ENCODE measurements at regions not wholly inside any gene's neighbourhood (a gene's known extent, or its start where the extent isn't known, plus 50 kb on each side); places are given as distances from the start of the nearest gene placed in this dataset.
A peak's percentile ranks its signal among the peaks of the same experiment; 100 is the strongest.

GRCh38 chr7:131109011-131109758 lies 218.5 kb upstream of the MKLN1 start:
- Histone ChIP-seq H3K9me3 (ENCODE audit: control insufficient read depth, insufficient read depth, low read length) (no peaks in the 10 kb centered on the region), H3K36me3 (ENCODE audit: control insufficient read depth, insufficient read depth, low read length) (no peaks in the 10 kb centered on the region), H3K4me3 (ENCODE audit: low read depth, low read length) (peak overlapping the region; percentile 39), H3K4me1 (ENCODE audit: control insufficient read depth, insufficient read depth, low read length) (peaks cover 31% of the 10 kb centered on the region), H3K27ac (ENCODE audit: low read depth, low read length) (no peak overlapping the region), H3K27me3 (ENCODE audit: control insufficient read depth, insufficient read depth, low read length) (peaks cover 20% of the 10 kb centered on the region)
- DNase-seq (ENCODE audit: low read depth in 4 of 6, low spot score in 6 of 6): no peak
- 47% methylated on average over 4 of the region's 6 CpGs for WGBS (ENCODE audit: insufficient coverage)

- Histone ChIP-seq H3K4me3 (ENCODE audit: low read depth, low read length) (peak overlapping the region; percentile 39), H3K36me3 (ENCODE audit: control insufficient read depth, insufficient read depth, low read length) (no peaks in the 10 kb centered on the region), H3K9me3 (ENCODE audit: control insufficient read depth, insufficient read depth, low read length) (no peaks in the 10 kb centered on the region), H3K4me1 (ENCODE audit: control insufficient read depth, insufficient read depth, low read length) (peaks cover 31% of the 10 kb centered on the region), H3K27ac (ENCODE audit: low read depth, low read length) (no peak overlapping the region), H3K27me3 (ENCODE audit: control insufficient read depth, insufficient read depth, low read length) (peaks cover 20% of the 10 kb centered on the region)
- peak in 3 of 6 donors; percentile 35 to 80 (median 76) for DNase-seq (ENCODE audit: low read depth in 4 of 6, low spot score in 6 of 6)
- 1% methylated on average over 31 of the region's 37 CpGs for WGBS (ENCODE audit: insufficient coverage)
Measured at GRCh38 chr7:131109759-131110296, 217.8 kb upstream of the MKLN1 start.

- DNase-seq (ENCODE audit: low read depth in 4 of 6, low spot score in 6 of 6): peak in 2 of 6 donors; percentile 11 to 29
- H3K36me3 ChIP-seq (ENCODE audit: control insufficient read depth, insufficient read depth, low read length): no peaks in the 10 kb centered on the region
- peaks cover 28% of the 10 kb centered on the region for H3K4me1 ChIP-seq (ENCODE audit: control insufficient read depth, insufficient read depth, low read length)
- peak overlapping the region; percentile 39 for H3K4me3 ChIP-seq (ENCODE audit: low read depth, low read length)
- 4% methylated on average over 6 of the region's 12 CpGs for WGBS (ENCODE audit: insufficient coverage)
- no peak overlapping the region for H3K27ac ChIP-seq (ENCODE audit: low read depth, low read length)
- H3K27me3 ChIP-seq (ENCODE audit: control insufficient read depth, insufficient read depth, low read length): peaks cover 20% of the 10 kb centered on the region
- no peaks in the 10 kb centered on the region for H3K9me3 ChIP-seq (ENCODE audit: control insufficient read depth, insufficient read depth, low read length)
Measured at GRCh38 chr7:131110297-131111080, 217.2 kb upstream of the MKLN1 start.

- Histone ChIP-seq H3K4me1 (ENCODE audit: control insufficient read depth, insufficient read depth, low read length) (peaks cover 27% of the 10 kb centered on the region), H3K27me3 (ENCODE audit: control insufficient read depth, insufficient read depth, low read length) (peaks cover 20% of the 10 kb centered on the region), H3K9me3 (ENCODE audit: control insufficient read depth, insufficient read depth, low read length) (no peaks in the 10 kb centered on the region), H3K36me3 (ENCODE audit: control insufficient read depth, insufficient read depth, low read length) (no peaks in the 10 kb centered on the region), H3K27ac (ENCODE audit: low read depth, low read length) (no peak overlapping the region), H3K4me3 (ENCODE audit: low read depth, low read length) (no peak overlapping the region)
- 67% methylated on average over 1 of the region's 6 CpGs for WGBS (ENCODE audit: insufficient coverage)
- peak in 4 of 6 donors; percentile 17 to 79 (median 28) for DNase-seq (ENCODE audit: low read depth in 4 of 6, low spot score in 6 of 6)
Measured at GRCh38 chr7:131111081-131111576, 216.5 kb upstream of the MKLN1 start.

GRCh38 chr7:131111792-131112191 lies 215.9 kb upstream of the MKLN1 start:
- no peak overlapping the region for H3K27ac ChIP-seq (ENCODE audit: low read depth, low read length)
- no peak for DNase-seq (ENCODE audit: low read depth in 4 of 6, low spot score in 6 of 6)
- no peaks in the 10 kb centered on the region for H3K9me3 ChIP-seq (ENCODE audit: control insufficient read depth, insufficient read depth, low read length)
- peaks cover 20% of the 10 kb centered on the region for H3K27me3 ChIP-seq (ENCODE audit: control insufficient read depth, insufficient read depth, low read length)
- peaks cover 22% of the 10 kb centered on the region for H3K4me1 ChIP-seq (ENCODE audit: control insufficient read depth, insufficient read depth, low read length)
- no peak overlapping the region for H3K4me3 ChIP-seq (ENCODE audit: low read depth, low read length)
- no peaks in the 10 kb centered on the region for H3K36me3 ChIP-seq (ENCODE audit: control insufficient read depth, insufficient read depth, low read length)
- no CpG with 5 or more reads among the region's 3 CpGs for WGBS (ENCODE audit: insufficient coverage)

- DNase-seq (ENCODE audit: low read depth in 4 of 6, low spot score in 6 of 6): no peak
- no CpG with 5 or more reads among the region's 1 CpG for WGBS (ENCODE audit: insufficient coverage)
- Histone ChIP-seq H3K27ac (ENCODE audit: low read depth, low read length) (no peak overlapping the region), H3K27me3 (ENCODE audit: control insufficient read depth, insufficient read depth, low read length) (peaks cover 20% of the 10 kb centered on the region), H3K4me3 (ENCODE audit: low read depth, low read length) (no peak overlapping the region), H3K4me1 (ENCODE audit: control insufficient read depth, insufficient read depth, low read length) (peaks cover 20% of the 10 kb centered on the region), H3K36me3 (ENCODE audit: control insufficient read depth, insufficient read depth, low read length) (no peaks in the 10 kb centered on the region), H3K9me3 (ENCODE audit: control insufficient read depth, insufficient read depth, low read length) (no peaks in the 10 kb centered on the region)
Measured at GRCh38 chr7:131112431-131112830, 215.2 kb upstream of the MKLN1 start.

- H3K4me3 ChIP-seq (ENCODE audit: low read depth, low read length): no peak overlapping the region
- WGBS (ENCODE audit: insufficient coverage): 81% methylated on average over 5 of the region's 5 CpGs
- peaks cover 5% of the 10 kb centered on the region for H3K27me3 ChIP-seq (ENCODE audit: control insufficient read depth, insufficient read depth, low read length)
- H3K36me3 ChIP-seq (ENCODE audit: control insufficient read depth, insufficient read depth, low read length): no peaks in the 10 kb centered on the region
- peaks cover 4% of the 10 kb centered on the region for H3K4me1 ChIP-seq (ENCODE audit: control insufficient read depth, insufficient read depth, low read length)
- H3K9me3 ChIP-seq (ENCODE audit: control insufficient read depth, insufficient read depth, low read length): peaks cover 7% of the 10 kb centered on the region
- no peak for DNase-seq (ENCODE audit: low read depth in 4 of 6, low spot score in 6 of 6)
- no peak overlapping the region for H3K27ac ChIP-seq (ENCODE audit: low read depth, low read length)
Measured at GRCh38 chr7:131115340-131115739, 212.3 kb upstream of the MKLN1 start.

GRCh38 chr7:131117439-131117838 lies 210.2 kb upstream of the MKLN1 start:
- no peaks in the 10 kb centered on the region for H3K36me3 ChIP-seq (ENCODE audit: control insufficient read depth, insufficient read depth, low read length)
- no peak for DNase-seq (ENCODE audit: low read depth in 4 of 6, low spot score in 6 of 6)
- no peak overlapping the region for H3K27ac ChIP-seq (ENCODE audit: low read depth, low read length)
- WGBS (ENCODE audit: insufficient coverage): no CpG with 5 or more reads among the region's 1 CpG
- H3K4me3 ChIP-seq (ENCODE audit: low read depth, low read length): no peak overlapping the region
- H3K27me3 ChIP-seq (ENCODE audit: control insufficient read depth, insufficient read depth, low read length): no peaks in the 10 kb centered on the region
- peaks cover 7% of the 10 kb centered on the region for H3K9me3 ChIP-seq (ENCODE audit: control insufficient read depth, insufficient read depth, low read length)
- no peaks in the 10 kb centered on the region for H3K4me1 ChIP-seq (ENCODE audit: control insufficient read depth, insufficient read depth, low read length)

GRCh38 chr7:131119381-131119780 lies 208.3 kb upstream of the MKLN1 start:
- no peak for DNase-seq (ENCODE audit: low read depth in 4 of 6, low spot score in 6 of 6)
- Histone ChIP-seq H3K4me3 (ENCODE audit: low read depth, low read length) (no peak overlapping the region), H3K4me1 (ENCODE audit: control insufficient read depth, insufficient read depth, low read length) (no peaks in the 10 kb centered on the region), H3K36me3 (ENCODE audit: control insufficient read depth, insufficient read depth, low read length) (no peaks in the 10 kb centered on the region), H3K9me3 (ENCODE audit: control insufficient read depth, insufficient read depth, low read length) (peaks cover 7% of the 10 kb centered on the region), H3K27me3 (ENCODE audit: control insufficient read depth, insufficient read depth, low read length) (no peaks in the 10 kb centered on the region), H3K27ac (ENCODE audit: low read depth, low read length) (no peak overlapping the region)
- WGBS (ENCODE audit: insufficient coverage): 92% methylated on average over 1 of the region's 1 CpG

All from spinal cord (tissue), 9 donors.